Bronchial epithelial cell (primary cell): ENCODE measurements at regions not wholly inside any gene's neighbourhood (a gene's known extent, or its start where the extent isn't known, plus 50 kb on each side); places are given as distances from the start of the nearest gene placed in this dataset.

Source experiments
- DNase-seq: peaks from one replicate; pipeline ENCODE4 v3.0.0-alpha.2; 2010; ENCODE audit warnings: low read depth
- FAIRE-seq: peaks from 2 replicates; lab custom pipeline; 2011; peaks lifted over from hg19 to GRCh38; lab: Jason Lieb, UNC
- H3K27me3 ChIP-seq: 2 replicates; pipeline ENCODE4 v1.5.1; 2011; ENCODE audit warnings: low read length; ENCODE audit not compliant: control insufficient read depth, insufficient read depth
- H3K36me3 ChIP-seq: 2 replicates; pipeline ENCODE4 v1.5.1; 2011; ENCODE audit warnings: low read length; ENCODE audit not compliant: control insufficient read depth, insufficient read depth
- H3K4me3 ChIP-seq: 2 replicates; pipeline ENCODE4 v1.5.1; 2011; ENCODE audit warnings: mild to moderate bottlenecking, low read depth, low read length, control low read depth
- CTCF ChIP-seq: IDR thresholded peaks from 2 replicates; pipeline ENCODE4 v1.5.1; 2011; ENCODE audit warnings: mild to moderate bottlenecking, moderate library complexity, low read length, control low read depth, inconsistent platforms; ENCODE audit not compliant: insufficient read depth, severe bottlenecking

DNA sequence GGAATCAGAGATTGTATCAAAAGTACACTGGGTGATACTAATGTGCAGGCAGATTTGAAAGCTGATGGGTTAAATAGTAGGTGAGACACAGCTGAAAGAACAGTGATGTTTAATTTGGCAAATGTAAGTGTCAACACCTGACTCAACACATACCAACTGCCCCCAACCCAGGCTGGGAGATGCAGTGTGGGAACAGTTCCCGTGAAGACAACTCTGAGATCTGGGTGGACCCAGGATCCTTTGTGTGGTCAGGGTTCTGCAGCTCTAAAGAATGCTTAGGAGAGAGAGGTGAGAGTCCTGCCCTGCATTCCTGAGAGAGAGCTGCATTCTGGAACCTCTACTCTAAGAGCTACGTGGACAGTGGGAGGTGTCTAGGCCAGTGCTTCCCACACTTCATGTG, 479.7 kb downstream of the RPS24 start:
- DNase-seq = no peak
- TF ChIP-seq CTCF = no peak

DNA sequence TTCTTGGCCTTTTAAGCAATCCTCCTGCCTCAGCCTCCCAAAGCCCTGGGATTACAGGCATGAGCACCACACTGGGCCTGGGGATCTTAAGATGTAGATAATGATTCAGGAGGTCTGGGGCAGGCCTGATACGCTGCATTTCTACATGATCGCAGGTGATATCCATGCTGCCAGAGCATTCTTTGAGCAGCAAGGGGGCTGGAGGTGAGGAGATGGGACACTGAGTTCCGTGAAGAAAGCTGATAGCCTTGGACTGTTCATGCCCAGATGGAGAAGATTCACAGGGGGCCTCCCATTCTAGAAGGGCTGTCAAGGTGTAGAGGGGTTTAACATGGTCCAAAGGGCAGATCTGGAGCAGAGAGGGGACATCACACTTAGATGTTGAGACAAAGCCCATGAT, 480.3 kb downstream of the RPS24 start:
- DNase-seq (no peak), FAIRE-seq (no peak)
- no peak for TF ChIP-seq CTCF
- Histone ChIP-seq H3K4me3 (no peak overlapping the region), H3K27me3 (peaks cover 3% of the 10 kb centered on the region), H3K36me3 (no peaks in the 10 kb centered on the region)

More for the DNA sequence above, 479.7 kb downstream of the RPS24 start:
- Histone ChIP-seq H3K36me3 (no peaks in the 10 kb centered on the region), H3K4me3 (no peak overlapping the region), H3K27me3 (peaks cover 2% of the 10 kb centered on the region)
- no peak for FAIRE-seq

GRCh38 chr10:78514459-78514858, 480.8 kb downstream of the RPS24 start:
- FAIRE-seq = no peak
- H3K27me3 ChIP-seq = peaks cover 3% of the 10 kb centered on the region
- DNase-seq = no peak
- H3K36me3 ChIP-seq = no peaks in the 10 kb centered on the region
- TF ChIP-seq CTCF = no peak
- no peak overlapping the region for H3K4me3 ChIP-seq

- H3K27me3 ChIP-seq = peaks cover 3% of the 10 kb centered on the region
- H3K36me3 ChIP-seq = no peaks in the 10 kb centered on the region
- FAIRE-seq (no peak), DNase-seq (no peak)
- no peak for TF ChIP-seq CTCF
- no peak overlapping the region for H3K4me3 ChIP-seq
These were observed 481.6 kb downstream of the RPS24 start for GRCh38 chr10:78515038-78515872.

DNA sequence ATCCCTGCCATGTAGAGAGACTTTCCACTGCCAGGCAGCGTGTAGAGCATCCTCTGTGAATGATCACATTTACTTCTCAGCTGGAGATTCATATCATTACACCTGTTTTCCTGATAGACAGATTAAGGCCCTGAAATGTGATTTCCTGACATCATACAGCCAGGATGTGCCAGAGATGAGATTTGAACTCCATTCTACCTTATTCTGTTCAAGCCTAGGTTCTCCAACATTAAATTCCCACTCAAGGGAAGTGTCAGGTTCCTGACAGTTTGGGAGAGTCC, 482.1 kb downstream of the RPS24 start:
- Histone ChIP-seq H3K4me3 (no peak overlapping the region), H3K36me3 (no peaks in the 10 kb centered on the region), H3K27me3 (peaks cover 3% of the 10 kb centered on the region)
- DNase-seq (no peak), FAIRE-seq (no peak)
- no peak for TF ChIP-seq CTCF

- no peak for TF ChIP-seq CTCF
- H3K36me3 ChIP-seq = no peaks in the 10 kb centered on the region
- no peak for FAIRE-seq
- H3K4me3 ChIP-seq = no peak overlapping the region
- no peak for DNase-seq
- H3K27me3 ChIP-seq = peaks cover 3% of the 10 kb centered on the region
These were observed 482.6 kb downstream of the RPS24 start for GRCh38 chr10:78516236-78516635.
